Stimulated activated CD4-positive, alpha-beta T cell treated with anti-CD3 and anti-CD28 coated beads, Interleukin-2, amount 100 ng/mL, for 24 hours (primary cell): ENCODE measurements at regions not wholly inside any gene's neighbourhood (a gene's known extent, or its start where the extent isn't known, plus 50 kb on each side); places are given as distances from the start of the nearest gene placed in this dataset.

Source experiments
- DNase-seq, 2 donors: peaks; one replicate each; pipeline ENCODE4 v3.0.0-alpha.2; 2020

DNA sequence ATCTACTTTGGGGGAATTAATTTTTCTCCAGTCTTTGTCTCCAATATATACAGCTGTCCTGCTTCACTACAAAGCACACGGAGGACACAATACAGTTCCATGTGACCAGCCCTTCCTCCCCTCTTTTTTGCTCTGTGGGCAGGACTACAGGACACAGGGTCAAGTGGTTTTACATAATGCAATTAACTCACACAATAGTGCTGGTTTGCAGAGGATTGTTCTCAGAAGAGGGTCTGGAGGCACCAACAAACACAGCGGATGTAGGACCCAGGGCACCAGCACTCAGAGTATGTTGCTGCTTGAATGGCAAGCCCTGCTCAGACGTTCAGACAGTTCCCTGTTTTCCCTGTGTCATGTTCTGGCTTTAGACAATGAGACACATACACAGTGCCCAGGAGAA lies 52.0 kb upstream of the NPTX2 start:
- DNase-seq = no peak

DNA sequence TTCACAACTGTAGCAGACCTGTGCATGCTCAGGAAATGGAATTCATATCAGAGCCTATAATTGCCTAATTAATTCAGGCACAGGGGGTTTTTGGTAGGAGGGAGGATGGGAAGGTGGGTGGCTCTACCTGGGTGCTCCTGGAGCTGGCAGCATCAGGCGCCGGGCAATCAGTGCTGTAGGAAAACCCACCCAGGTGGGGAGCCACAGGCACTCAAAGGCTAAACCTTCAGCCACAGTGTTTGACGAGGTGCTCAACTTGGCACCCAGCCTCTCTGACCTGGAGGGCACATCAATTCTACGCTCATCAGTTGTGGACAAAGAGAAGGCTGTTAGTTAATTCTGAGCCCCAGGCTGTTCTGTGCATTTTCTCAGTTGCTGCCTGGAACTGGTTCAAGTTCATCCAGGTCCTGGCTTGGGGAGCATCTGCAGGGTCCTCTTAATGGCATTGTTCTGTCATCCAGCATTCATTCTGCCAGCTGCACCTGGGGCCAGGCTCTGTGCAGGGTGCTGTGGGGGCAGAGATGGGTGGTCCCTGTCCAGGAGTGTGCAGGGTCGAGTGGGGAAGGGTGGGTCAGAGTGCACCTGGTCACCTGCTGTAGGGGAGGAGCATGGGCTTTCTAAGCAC lies 54.1 kb upstream of the NPTX2 start:
- no peak for DNase-seq

- DNase-seq = no peak
These were observed 54.7 kb upstream of the NPTX2 start for GRCh38 chr7:98562381-98562823.

GRCh38 chr7:98559958-98560357 lies 57.1 kb upstream of the NPTX2 start:
- no peak for DNase-seq

DNA sequence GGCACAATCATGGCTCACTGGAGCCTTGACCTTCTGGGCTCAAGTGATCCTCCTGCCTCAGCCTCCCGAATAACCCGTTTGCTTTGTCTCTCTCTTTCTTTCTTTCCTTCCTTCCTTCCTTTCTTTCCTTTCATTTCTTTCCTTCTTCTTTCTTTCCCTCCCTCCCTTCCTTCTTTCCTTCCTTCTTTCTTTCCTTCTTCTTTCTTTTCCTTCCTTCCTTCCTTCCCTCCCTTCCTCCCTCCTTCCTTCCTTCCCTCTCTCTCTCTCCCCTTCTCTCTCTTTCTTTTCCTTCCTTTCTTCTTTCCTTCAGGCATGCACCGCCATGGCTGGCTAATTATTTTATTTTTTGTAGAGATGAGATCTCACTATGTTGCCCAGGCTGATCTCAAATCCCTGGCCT lies 57.9 kb upstream of the NPTX2 start:
- DNase-seq = no peak

DNA sequence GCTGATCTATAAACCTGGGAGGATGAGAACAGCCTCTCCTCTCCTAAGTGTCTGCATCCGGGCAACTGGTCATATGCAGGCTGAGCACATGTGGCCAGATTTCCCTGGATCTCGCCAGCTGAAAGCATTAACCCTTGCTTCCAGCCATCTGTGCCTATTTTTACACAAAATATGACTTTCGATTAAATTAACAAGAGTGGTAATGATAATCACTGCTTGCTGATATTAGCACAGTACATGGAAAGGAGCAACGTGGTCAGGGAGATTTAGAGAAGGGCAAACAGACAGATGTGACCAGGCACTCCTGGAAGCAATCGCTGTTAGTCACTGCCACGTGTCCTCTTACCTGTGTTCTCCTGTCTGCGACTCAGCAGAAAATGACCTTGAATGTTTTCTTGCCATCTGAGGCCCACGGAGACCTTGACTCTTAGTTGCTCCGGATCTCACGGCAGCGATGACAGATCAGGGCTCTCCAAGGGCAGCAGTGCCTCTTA lies 59.5 kb upstream of the NPTX2 start:
- DNase-seq = no peak

GRCh38 chr7:98556288-98556687 lies 60.8 kb upstream of the NPTX2 start:
- DNase-seq = no peak

GRCh38 chr7:98555403-98555802 lies 61.7 kb upstream of the NPTX2 start:
- no peak for DNase-seq

DNA sequence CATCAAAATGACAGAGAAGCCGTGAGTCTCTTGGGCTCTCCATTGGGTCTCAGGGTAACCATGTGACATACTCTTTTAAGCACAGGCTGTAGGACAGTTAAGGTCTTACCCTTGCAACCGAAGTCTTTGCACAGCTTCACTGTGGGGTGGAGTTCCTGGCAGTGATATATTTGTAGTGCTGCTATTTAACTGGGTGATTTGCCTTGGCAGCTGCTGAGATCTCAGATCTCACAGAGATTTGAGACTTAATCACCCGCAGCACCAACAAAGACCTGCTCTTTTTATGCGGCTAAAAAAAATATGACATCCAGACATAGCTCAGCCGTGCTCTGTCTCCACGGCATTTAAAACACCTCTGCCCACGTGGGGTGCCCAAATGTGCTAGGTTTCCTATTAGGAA lies 63.4 kb upstream of the NPTX2 start:
- DNase-seq = no peak

DNA sequence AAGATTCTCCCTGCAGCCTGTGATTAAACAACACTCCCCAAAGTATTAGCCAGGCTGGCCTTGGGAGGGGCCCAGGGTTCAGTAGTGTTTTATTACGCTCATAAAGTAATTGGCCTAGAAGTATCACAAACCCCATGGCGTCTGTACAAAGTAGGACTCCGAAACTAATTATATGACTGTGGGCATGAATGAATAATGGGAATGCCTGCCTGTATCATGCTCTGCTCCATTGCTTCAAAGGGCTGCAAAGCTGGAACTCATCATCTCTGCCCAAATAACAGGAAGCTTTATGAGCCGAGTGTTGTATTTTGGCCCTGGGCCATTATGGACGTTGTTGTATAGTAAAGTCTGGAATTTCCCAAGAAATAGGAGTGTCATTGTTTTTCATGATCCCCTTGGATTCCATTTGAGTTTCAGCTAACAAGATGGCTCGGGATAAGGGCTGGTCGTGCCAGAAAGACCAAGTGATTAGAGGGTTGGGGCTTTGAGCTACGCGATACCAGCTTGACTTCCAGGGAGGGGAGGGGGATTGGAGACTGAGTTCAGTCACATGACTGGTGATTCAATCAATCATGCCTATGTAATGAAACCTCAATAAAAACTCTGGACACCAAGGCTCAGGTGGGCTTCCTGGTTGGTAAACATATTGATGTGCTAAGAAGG lies 65.3 kb upstream of the NPTX2 start:
- DNase-seq = no peak

GRCh38 chr7:98548971-98549370 lies 68.1 kb upstream of the NPTX2 start:
- DNase-seq = no peak

- DNase-seq = no peak
These were observed 68.7 kb upstream of the NPTX2 start for GRCh38 chr7:98548370-98548769.

DNA sequence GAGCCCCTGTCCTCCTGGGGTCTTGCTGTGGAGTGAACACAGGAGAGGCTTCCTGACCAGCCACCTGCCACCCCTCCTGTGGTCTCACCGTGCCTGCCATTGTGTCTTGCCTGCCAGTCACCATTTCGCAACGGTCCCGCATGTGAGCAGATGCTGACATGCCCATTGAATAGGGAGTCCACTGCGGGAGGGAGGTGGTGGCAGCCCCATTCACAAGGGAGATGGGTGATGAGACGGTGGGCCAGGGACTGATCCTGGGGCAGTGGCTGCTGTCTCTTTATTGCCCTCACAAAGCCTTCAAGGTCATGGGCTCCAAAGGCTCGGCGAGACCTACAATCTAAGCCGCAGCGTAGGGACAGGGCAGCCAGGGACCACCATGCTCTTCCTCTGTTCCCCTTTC lies 76.0 kb upstream of the NPTX2 start:
- no peak for DNase-seq

GRCh38 chr7:98539865-98540264 lies 77.2 kb upstream of the NPTX2 start:
- no peak for DNase-seq

DNA sequence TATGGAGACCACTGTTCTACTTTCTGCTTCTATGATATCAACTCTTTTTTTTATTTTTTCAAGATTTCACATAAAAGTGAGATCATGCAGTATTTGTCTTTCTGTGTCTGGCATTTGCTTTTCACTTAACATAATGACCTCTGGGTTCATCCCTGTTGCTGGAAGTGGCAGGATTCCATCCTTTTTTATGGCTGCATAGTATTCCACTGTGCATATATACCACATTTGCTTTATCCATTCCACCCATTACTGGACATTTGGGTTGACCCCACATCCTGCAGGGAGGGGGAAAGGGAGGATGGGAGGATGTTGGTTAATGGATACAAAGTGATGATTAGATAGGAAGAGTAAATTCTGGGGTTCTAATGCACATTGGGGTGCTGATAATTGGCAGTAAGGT lies 80.3 kb upstream of the NPTX2 start:
- DNase-seq = no peak

DNA sequence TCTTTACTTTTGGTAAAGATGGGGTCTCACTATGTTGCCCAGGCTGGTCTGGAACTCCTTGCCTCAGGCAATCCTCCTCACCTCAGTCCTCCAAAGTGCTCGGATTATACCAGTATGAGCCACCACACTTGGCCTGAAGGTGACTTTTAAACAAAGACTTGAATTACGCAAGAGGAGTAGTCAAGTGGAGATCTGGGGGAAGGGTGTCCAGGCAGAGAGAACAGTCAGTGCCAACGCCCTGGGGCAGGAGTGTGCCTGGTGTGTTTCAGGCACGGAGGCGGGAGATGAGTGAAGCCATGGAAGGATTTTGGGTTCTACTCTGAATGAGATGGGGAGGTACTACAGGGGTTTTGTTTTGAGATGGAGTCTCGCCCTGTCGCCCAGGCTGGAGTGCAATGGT lies 82.6 kb upstream of the NPTX2 start:
- no peak for DNase-seq

DNA sequence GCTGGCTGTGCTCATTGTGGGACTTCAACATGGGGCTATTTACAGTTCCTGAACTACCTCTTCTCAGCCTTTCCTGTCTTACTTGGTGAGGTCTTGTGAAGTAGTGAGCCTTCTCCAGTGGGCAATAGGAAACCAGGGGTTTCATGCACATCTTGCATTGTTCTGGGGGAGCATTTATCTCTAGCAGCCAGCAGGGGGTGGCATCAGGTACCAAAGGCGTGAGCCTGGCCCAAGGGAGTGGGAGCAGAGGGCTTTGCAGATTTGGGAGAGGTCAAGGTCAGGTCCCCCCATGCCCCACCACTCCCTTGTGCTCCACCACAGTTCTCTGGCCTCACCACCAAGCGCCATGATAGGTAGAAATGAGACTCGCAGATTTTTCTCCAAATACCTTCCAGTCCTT lies 85.4 kb upstream of the NPTX2 start:
- no peak for DNase-seq

DNA sequence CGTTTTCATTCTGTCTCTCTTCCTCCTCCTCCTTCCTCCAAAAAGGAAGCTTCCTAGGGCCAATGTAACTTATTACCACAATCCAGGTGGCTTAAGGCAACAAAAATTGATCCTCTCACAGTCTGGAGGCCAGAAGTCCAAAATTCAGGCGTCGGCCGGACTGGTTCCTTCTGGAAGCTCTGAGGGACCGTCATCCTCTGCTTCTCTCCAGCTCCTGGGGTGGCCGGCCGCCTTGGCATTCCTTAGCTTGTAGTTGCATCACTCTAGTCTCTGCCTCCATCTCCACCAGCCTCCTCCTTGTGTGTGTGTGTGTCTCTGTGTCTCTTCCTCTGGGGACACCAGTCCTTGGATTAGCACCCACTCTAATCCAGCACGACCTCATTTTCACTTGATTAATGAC lies 89.0 kb upstream of the NPTX2 start:
- DNase-seq = no peak

GRCh38 chr7:98526059-98526458 lies 91.0 kb upstream of the NPTX2 start:
- DNase-seq = no peak

DNA sequence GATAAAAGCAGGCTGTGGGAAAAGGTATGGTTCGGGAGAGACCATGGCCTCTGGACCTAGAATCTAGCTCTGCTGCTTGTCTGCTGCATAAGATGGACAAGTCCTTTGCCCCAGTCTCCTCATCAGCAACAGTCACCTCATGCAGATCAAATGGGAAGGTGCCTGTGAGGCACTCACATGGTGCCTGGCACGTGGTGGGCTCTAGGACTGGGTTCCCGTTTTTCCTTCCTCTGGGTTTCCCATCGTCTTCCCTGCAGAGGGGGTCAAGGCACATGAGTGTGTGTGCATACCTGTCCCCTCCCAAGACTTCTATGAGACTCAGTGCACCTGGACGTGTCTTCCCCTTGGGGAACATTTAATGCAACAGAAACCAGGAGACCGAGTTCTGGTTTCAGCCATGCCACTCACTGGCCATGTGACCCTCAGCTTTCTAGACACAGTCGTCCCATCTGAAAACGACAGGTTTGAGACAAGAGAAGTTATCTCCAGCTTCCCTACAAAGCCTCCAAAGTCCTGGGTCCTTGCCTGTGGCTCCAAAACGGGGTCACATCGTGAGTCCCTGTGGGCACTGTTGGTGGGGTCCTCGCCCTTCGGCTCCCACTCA lies 95.9 kb upstream of the NPTX2 start:
- DNase-seq = no peak

- DNase-seq = peak in 1 of 2 donors; percentile 25
These were observed 96.6 kb upstream of the NPTX2 start for GRCh38 chr7:98520356-98520951.

GRCh38 chr7:98518159-98518947 lies 98.7 kb upstream of the NPTX2 start:
- DNase-seq = no peak

DNA sequence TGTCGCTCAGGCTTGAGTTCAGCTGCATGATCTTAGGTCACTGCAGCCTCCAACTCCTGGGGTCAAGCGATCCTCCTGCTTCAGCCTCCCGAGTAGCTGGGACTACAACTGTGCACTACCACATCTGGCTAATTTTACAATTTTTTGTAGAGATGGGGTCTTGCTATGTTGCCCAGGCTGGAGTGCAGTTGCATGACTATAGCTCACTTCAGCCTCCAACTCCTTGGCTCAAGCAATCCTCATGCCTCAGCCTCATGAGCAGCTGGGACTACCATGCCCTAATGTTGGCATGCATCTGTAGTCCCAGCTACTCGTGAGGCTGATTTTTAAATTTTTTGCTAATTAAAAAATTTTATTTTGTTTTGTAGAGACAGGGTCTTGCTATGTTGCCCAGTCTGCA lies 101.9 kb upstream of the NPTX2 start:
- DNase-seq = no peak
